OCI-LY7 (cell line): ENCODE measurements at regions not wholly inside any gene's neighbourhood (a gene's known extent, or its start where the extent isn't known, plus 50 kb on each side); places are given as distances from the start of the nearest gene placed in this dataset.

Experiments used
- EZH2phosphoT487 ChIP-seq: fragments of 200-600 bp; sonication (generic); IDR thresholded peaks from 2 replicates; pipeline ENCODE4 v1.6.1; 2018; ENCODE audit warnings: low read depth, borderline replicate concordance, mild to moderate bottlenecking, mixed run types, antibody characterized with exemption, low read length, moderate library complexity, mixed read lengths
- TF ChIP-seq, protein P1 (sequence below): fragments of 200-600 bp; sonication (generic); conservative IDR thresholded peaks from 2 replicates; pipeline ENCODE4 v1.5.1; 2014; ENCODE audit warnings: mild to moderate bottlenecking, antibody characterized with exemption, low read length, moderate library complexity, mixed read lengths

DNA sequence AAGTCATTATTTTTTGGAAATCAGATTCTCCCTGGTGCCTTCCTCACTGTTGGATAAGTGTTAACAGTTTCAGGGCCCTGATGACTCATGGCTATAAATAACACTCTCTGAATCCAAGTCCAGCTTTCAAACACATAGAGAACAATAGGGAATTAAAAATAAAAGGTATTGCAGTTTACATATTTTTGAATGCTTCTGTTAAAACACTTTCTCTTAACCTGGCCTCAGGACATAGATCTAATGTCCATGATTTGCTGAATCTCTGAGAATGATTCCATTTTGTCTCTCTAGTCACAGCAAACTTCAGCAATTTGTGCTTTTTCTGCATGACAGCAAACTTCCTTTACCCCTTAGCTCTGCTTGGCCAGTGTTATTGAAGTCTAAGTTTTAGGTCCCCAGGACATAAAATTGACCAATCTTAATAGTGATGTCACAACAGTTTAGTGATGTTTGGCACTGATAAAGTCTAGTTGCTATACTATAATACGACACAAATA is 1192.4 kb upstream of the CITED2 start:
- TF ChIP-seq, protein P1, sequence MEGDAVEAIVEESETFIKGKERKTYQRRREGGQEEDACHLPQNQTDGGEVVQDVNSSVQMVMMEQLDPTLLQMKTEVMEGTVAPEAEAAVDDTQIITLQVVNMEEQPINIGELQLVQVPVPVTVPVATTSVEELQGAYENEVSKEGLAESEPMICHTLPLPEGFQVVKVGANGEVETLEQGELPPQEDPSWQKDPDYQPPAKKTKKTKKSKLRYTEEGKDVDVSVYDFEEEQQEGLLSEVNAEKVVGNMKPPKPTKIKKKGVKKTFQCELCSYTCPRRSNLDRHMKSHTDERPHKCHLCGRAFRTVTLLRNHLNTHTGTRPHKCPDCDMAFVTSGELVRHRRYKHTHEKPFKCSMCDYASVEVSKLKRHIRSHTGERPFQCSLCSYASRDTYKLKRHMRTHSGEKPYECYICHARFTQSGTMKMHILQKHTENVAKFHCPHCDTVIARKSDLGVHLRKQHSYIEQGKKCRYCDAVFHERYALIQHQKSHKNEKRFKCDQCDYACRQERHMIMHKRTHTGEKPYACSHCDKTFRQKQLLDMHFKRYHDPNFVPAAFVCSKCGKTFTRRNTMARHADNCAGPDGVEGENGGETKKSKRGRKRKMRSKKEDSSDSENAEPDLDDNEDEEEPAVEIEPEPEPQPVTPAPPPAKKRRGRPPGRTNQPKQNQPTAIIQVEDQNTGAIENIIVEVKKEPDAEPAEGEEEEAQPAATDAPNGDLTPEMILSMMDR: no peak
- no peak for TF ChIP-seq EZH2phosphoT487
